ENCODE measurements at regions not wholly inside any gene's neighbourhood (a gene's known extent, or its start where the extent isn't known, plus 50 kb on each side); places are given as distances from the start of the nearest gene placed in this dataset.

DNA sequence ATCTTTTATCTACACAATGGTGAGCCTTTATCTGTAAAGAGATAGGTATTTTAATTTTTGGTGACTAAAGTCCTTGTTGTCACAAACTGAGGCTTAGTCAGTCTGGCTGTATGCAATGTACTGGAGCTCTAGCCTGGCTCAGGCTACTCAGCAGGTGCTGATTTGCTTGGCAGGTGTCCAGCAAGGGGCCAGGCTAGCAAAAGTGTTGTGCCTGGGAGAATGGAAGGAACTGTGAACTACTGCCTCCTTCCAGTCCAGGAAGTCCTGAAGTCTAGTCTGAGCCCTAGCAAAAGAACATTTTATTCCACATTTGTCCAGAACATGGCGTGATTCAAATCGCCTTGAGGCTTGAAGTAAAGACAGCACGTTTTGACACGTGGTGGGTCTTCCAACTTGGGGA lies 260.5 kb downstream of the CCDC85A start:
- TF ChIP-seq EP300 (IDR thresholded peaks at IDR 0.05) (no peak), POLR2A (IDR thresholded peaks at IDR 0.05) (no peak)
- TF ChIP-seq, protein P1, sequence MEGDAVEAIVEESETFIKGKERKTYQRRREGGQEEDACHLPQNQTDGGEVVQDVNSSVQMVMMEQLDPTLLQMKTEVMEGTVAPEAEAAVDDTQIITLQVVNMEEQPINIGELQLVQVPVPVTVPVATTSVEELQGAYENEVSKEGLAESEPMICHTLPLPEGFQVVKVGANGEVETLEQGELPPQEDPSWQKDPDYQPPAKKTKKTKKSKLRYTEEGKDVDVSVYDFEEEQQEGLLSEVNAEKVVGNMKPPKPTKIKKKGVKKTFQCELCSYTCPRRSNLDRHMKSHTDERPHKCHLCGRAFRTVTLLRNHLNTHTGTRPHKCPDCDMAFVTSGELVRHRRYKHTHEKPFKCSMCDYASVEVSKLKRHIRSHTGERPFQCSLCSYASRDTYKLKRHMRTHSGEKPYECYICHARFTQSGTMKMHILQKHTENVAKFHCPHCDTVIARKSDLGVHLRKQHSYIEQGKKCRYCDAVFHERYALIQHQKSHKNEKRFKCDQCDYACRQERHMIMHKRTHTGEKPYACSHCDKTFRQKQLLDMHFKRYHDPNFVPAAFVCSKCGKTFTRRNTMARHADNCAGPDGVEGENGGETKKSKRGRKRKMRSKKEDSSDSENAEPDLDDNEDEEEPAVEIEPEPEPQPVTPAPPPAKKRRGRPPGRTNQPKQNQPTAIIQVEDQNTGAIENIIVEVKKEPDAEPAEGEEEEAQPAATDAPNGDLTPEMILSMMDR (IDR thresholded peaks at IDR 0.05): no peak
- no peaks in the 10 kb centered on the region for H3K27me3 ChIP-seq
- no peaks in the 10 kb centered on the region for H3K36me3 ChIP-seq
- intact Hi-C loops (cut with DNase I): no loop called here
- no peak overlapping the region for H3K27ac ChIP-seq
- no peaks in the 10 kb centered on the region for H3K9me3 ChIP-seq
- H3K4me3 ChIP-seq: no peak overlapping the region
- 75 to 81% (median 76%) methylated on average over 4 of the region's 4 CpGs for WGBS, 3 donors
- no peaks in the 10 kb centered on the region for H3K4me1 ChIP-seq (ENCODE audit: insufficient read depth)
- no peak for DNase-seq

DNA sequence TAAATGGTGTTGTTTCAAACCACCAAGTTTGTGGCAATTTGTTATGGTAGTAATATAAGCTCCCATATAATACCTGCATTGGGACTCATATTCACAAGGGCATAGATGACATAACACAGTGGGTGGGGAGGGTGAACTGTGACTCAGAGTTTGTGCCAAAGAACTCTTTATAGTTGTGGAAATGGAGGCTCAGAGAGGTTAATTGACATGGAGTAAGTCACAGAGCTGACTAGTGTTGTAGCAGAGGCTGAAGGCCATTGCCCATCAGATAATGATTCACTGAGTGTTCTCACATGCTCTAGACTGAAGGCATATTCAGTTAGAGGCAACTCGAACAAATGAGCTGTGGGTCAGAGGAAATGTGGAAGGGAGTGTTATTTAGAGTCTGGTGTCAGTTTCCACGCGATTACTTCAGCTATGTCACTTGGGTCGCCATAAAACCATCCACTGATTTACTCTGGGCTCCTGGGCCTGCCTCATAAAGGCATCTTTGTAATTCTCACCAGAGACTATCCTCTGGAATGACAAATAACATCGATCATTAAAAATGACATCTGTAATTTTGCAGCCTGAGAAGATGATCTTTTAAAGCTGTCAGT lies 264.7 kb downstream of the CCDC85A start:
- TF ChIP-seq EP300 (IDR thresholded peaks at IDR 0.05) (no peak), POLR2A (IDR thresholded peaks at IDR 0.05) (no peak)
- TF ChIP-seq, protein P1 (IDR thresholded peaks at IDR 0.05): no peak
- no peaks in the 10 kb centered on the region for H3K4me1 ChIP-seq (ENCODE audit: insufficient read depth)
- no peak for DNase-seq
- H3K9me3 ChIP-seq: no peaks in the 10 kb centered on the region
- H3K27me3 ChIP-seq: no peaks in the 10 kb centered on the region
- H3K36me3 ChIP-seq: no peaks in the 10 kb centered on the region
- intact Hi-C loops (cut with DNase I): no loop called here
- H3K27ac ChIP-seq: no peak overlapping the region
- H3K4me3 ChIP-seq: no peak overlapping the region
- 22 to 31% (median 22%) methylated on average over 5 of the region's 5 CpGs for WGBS, 3 donors

DNA sequence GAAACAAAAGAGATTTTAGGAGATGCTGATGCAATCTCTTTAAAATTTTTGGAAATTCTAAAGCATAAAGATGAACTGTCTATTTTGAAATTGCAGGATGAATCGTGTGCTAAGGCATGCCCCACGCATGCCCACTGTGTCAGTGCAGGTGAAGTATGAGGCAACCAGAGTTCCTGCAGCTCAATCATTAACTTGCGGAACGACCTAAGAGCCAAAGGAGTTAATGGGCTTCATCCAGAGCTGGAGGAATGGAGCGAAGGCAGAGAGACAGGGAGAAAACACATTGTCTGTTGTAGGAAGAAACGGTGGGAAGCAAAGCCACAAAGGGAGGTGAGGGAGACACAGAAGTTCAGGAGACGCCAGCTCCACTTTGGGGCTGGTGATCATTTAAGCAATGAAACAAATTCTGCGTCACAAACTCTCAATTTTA lies 265.2 kb downstream of the CCDC85A start:
- DNase-seq: no peak
- TF ChIP-seq POLR2A (IDR thresholded peaks at IDR 0.05) (no peak), EP300 (IDR thresholded peaks at IDR 0.05) (no peak)
- TF ChIP-seq, protein P1 (IDR thresholded peaks at IDR 0.05): no peak
- no peaks in the 10 kb centered on the region for H3K27me3 ChIP-seq
- H3K4me1 ChIP-seq (ENCODE audit: insufficient read depth): no peaks in the 10 kb centered on the region
- no peak overlapping the region for H3K4me3 ChIP-seq
- H3K9me3 ChIP-seq: no peaks in the 10 kb centered on the region
- no peak overlapping the region for H3K27ac ChIP-seq
- H3K36me3 ChIP-seq: no peaks in the 10 kb centered on the region
- 15 to 26% (median 17%) methylated on average over 8 of the region's 8 CpGs for WGBS, 3 donors
- intact Hi-C loops (cut with DNase I): no loop called here

DNA sequence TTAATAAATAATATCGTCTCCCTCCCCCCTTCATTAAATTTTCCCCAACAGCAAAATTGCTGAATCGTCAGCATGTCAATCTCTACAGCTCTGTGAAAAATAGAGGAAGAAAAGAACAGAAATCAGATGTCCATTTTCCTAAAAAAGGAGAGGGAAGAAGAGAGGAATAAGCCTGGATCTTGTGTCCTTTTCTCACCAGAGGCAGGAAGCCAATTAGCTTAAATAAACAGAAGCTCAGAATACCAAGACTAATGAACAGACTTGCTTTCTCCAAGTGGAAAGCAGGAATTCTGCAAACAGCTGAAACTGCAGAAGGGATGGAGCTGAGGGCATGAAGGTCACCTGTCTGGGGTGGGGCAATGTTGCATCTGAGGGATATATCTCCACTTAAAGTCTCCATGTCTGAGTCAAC lies 265.7 kb downstream of the CCDC85A start:
- no peaks in the 10 kb centered on the region for H3K36me3 ChIP-seq
- TF ChIP-seq EP300 (IDR thresholded peaks at IDR 0.05): no peak
- no peak for TF ChIP-seq POLR2A (IDR thresholded peaks at IDR 0.05)
- TF ChIP-seq, protein P1 (IDR thresholded peaks at IDR 0.05): no peak
- intact Hi-C loops (cut with DNase I): no loop called here
- no peak overlapping the region for H3K27ac ChIP-seq
- no peaks in the 10 kb centered on the region for H3K27me3 ChIP-seq
- 36 to 41% (median 38%) methylated on average over 2 of the region's 2 CpGs for WGBS, 3 donors
- DNase-seq: no peak
- no peak overlapping the region for H3K4me3 ChIP-seq
- H3K9me3 ChIP-seq: no peaks in the 10 kb centered on the region
- no peaks in the 10 kb centered on the region for H3K4me1 ChIP-seq (ENCODE audit: insufficient read depth)

Measured in ovary (tissue), 7 donors.